GM18909 (cell line): ENCODE measurements at regions not wholly inside any gene's neighbourhood (a gene's known extent, or its start where the extent isn't known, plus 50 kb on each side); places are given as distances from the start of the nearest gene placed in this dataset.
A peak's percentile ranks its signal among the peaks of the same experiment; 100 is the strongest.

Source experiments
- ATAC-seq: cut with Tn5 transposase; IDR thresholded peaks from one replicate; pipeline ENCODE4 v1.9.1; 2021; ENCODE audit warnings: mild to moderate bottlenecking; ENCODE audit not compliant: unreplicated experiment, poor library complexity

GRCh38 chr5:39857041-39857440, 432.3 kb upstream of the DAB2 start:
- no peak for ATAC-seq

- ATAC-seq, result no peak
Measured at GRCh38 chr5:39854771-39855410, 430.1 kb upstream of the DAB2 start.

DNA sequence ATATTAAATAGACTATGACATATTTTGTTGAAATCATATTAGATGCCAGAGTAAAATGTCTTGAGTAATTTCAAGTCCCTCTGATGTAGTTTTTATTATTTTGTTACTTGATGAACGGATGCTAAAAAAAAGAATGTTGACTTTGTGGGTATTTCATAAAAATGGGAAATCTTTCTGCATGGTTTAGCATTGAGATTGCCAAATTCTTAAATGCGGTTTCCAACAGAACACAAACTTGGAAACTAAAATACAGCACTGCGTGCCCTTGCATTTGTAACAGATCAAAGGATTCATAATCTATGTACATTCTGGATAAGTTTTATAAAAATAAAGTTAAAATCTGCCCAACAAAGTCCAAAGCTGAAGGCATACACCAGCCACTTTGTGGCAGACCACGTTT, 425.5 kb upstream of the DAB2 start:
- ATAC-seq, result no peak

GRCh38 chr5:39846144-39846543, 421.4 kb upstream of the DAB2 start:
- ATAC-seq, result peak; percentile 46

GRCh38 chr5:39843767-39844166, 419.0 kb upstream of the DAB2 start:
- ATAC-seq, result no peak

GRCh38 chr5:39835371-39835770, 410.6 kb upstream of the DAB2 start:
- no peak for ATAC-seq

DNA sequence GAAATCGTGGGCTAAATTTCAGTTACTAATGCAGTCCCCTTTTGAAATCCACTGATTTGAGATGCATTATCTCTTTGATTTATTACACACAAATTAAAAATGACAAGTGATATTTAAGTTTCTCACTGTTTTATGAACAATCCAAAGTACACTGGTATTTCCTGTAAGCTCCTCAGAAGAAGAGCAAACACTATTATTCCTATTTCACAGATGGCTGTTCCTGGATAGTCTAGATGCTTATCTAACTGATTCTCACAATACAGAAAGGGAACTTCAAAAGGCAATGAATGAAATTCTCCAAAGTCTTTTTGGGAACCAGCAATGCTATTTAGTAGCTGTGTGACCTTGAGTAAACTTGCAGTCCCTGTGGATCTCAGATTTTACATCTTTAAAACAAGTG, 404.7 kb upstream of the DAB2 start:
- ATAC-seq, result no peak

DNA sequence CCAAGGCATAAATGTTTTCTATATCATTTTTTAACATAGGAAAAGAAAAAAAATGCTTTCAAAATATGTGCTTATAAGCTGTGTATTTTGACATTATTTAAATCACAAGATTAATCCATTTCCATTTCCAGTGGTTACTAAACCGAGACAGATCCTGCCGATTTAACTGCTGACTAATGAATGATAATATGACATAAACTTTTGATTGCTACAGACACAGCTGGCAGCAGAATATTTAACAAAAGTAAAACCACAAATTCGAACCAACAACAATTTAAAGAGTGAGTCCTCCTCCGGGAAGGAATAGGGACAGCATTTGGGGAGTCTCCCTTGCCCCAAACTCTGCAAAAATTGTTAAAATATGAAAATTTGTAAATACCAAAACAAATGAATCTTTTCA, 401.3 kb upstream of the DAB2 start:
- no peak for ATAC-seq

- no peak for ATAC-seq
Measured at GRCh38 chr5:39825301-39825700, 400.5 kb upstream of the DAB2 start.

- no peak for ATAC-seq
Measured at GRCh38 chr5:39822020-39822419, 397.2 kb upstream of the DAB2 start.

DNA sequence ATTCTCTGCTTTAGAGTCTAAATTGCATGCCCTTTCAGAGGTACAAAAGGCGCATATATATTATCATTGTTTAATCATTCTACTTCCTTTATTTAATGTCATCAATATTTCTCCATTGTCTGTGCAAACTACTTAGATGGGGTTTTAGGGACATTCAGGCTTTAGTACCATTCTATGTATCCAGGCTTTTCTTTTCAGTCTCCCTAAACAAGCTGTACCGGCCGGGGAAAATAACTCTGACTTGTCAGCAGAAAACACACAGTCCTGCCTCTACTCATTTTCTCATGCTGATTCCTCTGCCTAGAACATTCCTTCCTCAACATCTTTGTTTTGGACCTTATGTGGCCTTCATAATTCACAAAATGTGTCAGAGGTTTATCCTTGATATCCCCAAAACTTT, 392.1 kb upstream of the DAB2 start:
- ATAC-seq, result no peak

DNA sequence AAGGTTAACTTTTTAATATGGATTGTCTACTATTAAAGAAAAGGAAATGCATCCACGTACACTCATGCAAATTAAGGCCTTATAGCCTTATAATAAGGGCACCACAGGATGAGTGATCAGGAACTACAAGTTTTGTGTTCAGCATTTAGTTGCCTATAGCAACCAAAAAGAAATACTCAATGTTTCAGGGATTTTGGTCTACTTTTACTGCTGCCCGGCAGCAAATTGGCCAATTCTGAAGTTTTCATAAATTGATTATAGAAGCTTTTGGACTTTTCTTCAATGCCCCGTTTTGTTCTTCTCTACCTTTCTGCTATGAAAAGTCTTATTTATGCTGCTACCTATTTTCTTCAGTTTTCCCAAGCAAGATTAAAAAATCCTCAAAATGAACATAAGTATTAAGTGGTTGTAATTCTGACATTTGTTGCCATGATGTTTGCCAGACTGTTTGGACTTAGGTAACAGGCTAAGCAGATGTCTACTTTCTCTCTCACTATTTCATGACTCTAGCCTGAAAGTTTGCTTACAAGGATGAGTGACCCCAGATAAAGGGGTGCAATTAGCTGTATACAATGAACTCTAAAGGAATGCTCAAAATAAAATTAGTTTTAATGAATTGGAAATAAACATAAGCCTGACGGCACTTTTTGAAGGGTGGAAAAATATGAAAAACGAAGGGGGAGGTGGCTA, 391.5 kb upstream of the DAB2 start:
- ATAC-seq, result no peak

- ATAC-seq, result no peak
Measured at GRCh38 chr5:39815711-39816110, 390.9 kb upstream of the DAB2 start.

DNA sequence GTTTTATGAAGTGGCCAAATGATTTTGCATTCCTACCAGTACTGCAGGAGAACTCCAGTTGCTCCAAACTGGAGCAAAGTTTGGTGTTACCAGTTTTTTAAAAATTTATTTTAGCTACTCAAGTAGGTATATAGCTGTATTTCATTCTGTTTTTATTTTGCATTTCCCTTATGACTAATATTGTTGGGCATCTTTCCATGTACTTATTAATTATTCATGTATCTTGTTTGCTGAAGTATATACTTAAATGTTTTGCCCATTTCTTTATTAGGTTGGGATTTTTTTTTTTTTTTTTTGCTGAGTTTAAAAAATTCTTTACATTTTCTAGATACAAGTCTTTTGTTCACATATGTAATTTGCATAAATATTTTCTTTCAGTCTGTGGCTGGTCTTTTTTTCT, 386.6 kb upstream of the DAB2 start:
- ATAC-seq, result no peak

- no peak for ATAC-seq
Measured at GRCh38 chr5:39808656-39809055, 383.9 kb upstream of the DAB2 start.

GRCh38 chr5:39801306-39801705, 376.5 kb upstream of the DAB2 start:
- no peak for ATAC-seq

- no peak for ATAC-seq
Measured at GRCh38 chr5:39800042-39800601, 375.3 kb upstream of the DAB2 start.

DNA sequence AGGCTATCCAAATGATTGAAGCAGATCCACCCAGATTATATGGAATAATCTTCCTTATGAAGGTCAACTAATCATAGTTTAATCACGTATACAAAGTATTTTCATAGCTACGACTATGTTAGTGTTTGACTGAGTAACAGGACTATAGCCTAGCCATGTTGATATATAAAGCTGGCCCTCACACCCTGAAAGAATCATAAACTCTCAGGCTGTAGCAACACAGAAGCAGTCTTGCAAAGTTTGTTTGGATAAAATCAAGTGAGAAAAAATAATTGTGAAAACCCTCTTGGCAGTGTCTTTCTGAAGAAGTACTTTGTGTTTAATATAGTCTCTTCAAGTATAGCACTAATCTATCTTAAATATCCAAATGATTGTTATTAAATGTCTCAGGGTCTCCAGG, 374.5 kb upstream of the DAB2 start:
- ATAC-seq, result no peak

DNA sequence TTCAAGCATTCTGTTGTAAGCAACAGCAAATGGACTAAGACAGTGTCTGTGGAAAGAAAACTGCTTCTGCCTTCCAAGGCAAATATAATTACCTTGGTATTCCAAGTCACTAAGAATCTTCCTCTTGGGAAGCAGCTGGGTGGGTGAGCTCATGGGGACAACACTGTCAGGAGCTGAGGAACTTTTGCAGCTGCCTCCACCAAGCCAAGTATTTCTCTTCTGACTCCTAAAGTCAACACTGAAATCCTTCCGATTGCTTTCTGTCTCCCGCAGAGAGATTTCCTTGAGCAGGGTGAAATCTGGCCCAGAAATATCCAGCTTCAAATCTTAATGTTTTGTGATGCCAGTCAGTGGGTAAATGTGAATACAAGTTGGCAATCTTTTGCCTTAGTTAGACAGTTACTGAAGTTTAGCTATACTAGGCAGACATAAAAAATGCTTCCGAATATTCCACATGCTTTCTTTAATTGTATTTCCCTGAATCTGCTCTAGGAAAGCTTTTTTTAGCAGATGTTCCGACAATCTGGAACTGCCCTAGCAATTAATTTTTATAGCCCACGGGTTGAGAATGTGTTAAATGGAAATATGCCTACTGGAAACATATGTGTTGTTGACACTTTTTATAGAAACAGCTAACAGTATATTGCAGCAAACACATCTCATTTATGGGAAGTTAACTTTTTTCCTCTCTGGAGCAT, 369.9 kb upstream of the DAB2 start:
- ATAC-seq, result no peak

DNA sequence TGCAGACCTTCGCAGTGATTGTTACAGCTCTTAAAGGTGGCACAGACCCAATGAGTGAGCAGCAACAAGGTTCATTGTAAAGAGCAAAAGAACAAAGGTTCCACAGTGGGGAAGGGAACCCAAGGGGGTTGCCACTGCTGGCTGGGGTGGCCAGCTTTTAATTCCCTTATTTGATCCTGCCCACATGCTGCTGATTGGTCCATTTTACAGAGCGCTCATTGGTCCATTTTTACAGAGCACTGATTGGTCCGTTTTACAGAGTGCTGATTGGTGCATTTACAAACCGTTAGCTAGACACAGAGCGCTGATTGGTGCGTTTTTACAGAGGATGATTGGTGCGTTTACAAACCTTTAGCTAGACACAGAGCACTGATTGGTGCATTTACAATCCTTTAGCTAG, 360.6 kb upstream of the DAB2 start:
- no peak for ATAC-seq

DNA sequence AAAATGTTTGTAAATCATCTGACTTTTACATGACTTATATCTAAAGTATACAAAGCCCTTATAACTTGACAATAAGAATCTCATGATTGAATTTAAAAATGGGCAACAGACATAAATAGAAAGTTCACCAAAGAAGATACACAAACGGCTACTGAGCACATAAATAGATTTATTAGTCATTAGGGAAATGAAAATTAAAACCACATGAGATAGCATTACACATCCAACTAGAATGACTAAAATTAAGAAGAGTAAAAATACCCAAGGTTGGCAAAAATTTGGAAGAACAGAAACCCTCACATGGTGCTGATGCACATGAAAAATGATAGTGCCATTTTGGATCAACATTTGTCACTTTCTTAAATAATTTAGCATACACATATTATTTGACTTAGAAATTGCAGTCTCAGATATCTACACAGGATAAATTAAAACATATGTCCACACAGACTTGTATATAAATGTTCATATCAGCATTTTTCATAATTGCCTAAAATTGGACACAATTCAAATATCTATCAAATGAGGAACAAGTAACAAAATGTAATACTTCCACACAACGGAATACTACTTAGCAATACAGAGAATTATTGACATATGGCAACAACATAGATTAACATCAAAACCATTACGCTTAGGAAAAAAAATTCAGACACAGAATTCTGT, 359.1 kb upstream of the DAB2 start:
- ATAC-seq, result no peak
